Nephron (organoid): ENCODE measurements at regions not wholly inside any gene's neighbourhood (a gene's known extent, or its start where the extent isn't known, plus 50 kb on each side); places are given as distances from the start of the nearest gene placed in this dataset.
A peak's percentile ranks its signal among the peaks of the same experiment; 100 is the strongest.

Source experiments
- H3K27ac Mint-ChIP-seq, 3 experiments: 2 replicates each; pipeline ENCODE4 v1.8.0; 2020; ENCODE audit warnings: mixed read lengths in 3 of 3, mild to moderate bottlenecking in 2 of 3, moderate library complexity in 1 of 3
- H3K27me3 Mint-ChIP-seq: 2 replicates; pipeline ENCODE4 v1.8.0; 2021; ENCODE audit warnings: low read depth, mild to moderate bottlenecking, moderate library complexity, mixed read lengths
- H3K36me3 Mint-ChIP-seq: 2 replicates; pipeline ENCODE4 v1.8.0; 2020; ENCODE audit warnings: low read depth, mixed read lengths
- H3K4me1 Mint-ChIP-seq: 2 replicates; pipeline ENCODE4 v1.8.0; 2020; ENCODE audit warnings: mixed read lengths
- H3K4me3 Mint-ChIP-seq, 3 experiments: 2 replicates each; pipeline ENCODE4 v1.8.0; 2020; ENCODE audit warnings: mild to moderate bottlenecking in 3 of 3, mixed read lengths in 3 of 3, moderate library complexity in 2 of 3
- H3K9me3 Mint-ChIP-seq: 2 replicates; pipeline ENCODE4 v1.8.0; 2020; ENCODE audit warnings: mixed read lengths
- CTCF ChIP-seq, 3 experiments: fragments of 200-600 bp; sonication (generic); IDR thresholded peaks; one replicate each; pipeline ENCODE4 v1.5.0; 2021; ENCODE audit warnings: antibody characterized with exemption in 3 of 3; ENCODE audit not compliant: unreplicated experiment in 3 of 3

GRCh38 chr13:50375792-50376191 is 360.5 kb downstream of the KCNRG start:
- no peak overlapping the region for H3K4me3 Mint-ChIP-seq
- H3K4me1 Mint-ChIP-seq: peaks cover 16% of the 10 kb centered on the region
- peaks cover 12% of the 10 kb centered on the region for H3K36me3 Mint-ChIP-seq
- no peaks in the 10 kb centered on the region for H3K27me3 Mint-ChIP-seq
- peaks cover 5% of the 10 kb centered on the region for H3K9me3 Mint-ChIP-seq
- H3K27ac Mint-ChIP-seq: peak overlapping the region in 2 of 3 experiments; percentile 21 to 53
- no peak for TF ChIP-seq CTCF (IDR thresholded peaks at IDR 0.05; ENCODE audit: unreplicated experiment in 3 of 3)

GRCh38 chr13:50376895-50377575 is 361.8 kb downstream of the KCNRG start:
- no peak overlapping the region for H3K4me3 Mint-ChIP-seq
- H3K4me1 Mint-ChIP-seq: peaks cover 16% of the 10 kb centered on the region
- H3K27ac Mint-ChIP-seq: peak overlapping the region in 1 of 3 experiments; percentile 1
- no peaks in the 10 kb centered on the region for H3K27me3 Mint-ChIP-seq
- TF ChIP-seq CTCF (IDR thresholded peaks at IDR 0.05; ENCODE audit: unreplicated experiment in 3 of 3): no peak
- peaks cover 20% of the 10 kb centered on the region for H3K36me3 Mint-ChIP-seq
- peaks cover 13% of the 10 kb centered on the region for H3K9me3 Mint-ChIP-seq

- Mint-ChIP-seq H3K27me3 (no peaks in the 10 kb centered on the region), H3K9me3 (peaks cover 18% of the 10 kb centered on the region), H3K36me3 (peaks cover 25% of the 10 kb centered on the region), H3K4me1 (peaks cover 16% of the 10 kb centered on the region), H3K27ac (no peak overlapping the region), H3K4me3 (no peak overlapping the region)
- TF ChIP-seq CTCF (IDR thresholded peaks at IDR 0.05; ENCODE audit: unreplicated experiment in 3 of 3): no peak
Observed at GRCh38 chr13:50377726-50378270, 362.6 kb downstream of the KCNRG start.

- Mint-ChIP-seq H3K4me3 (no peak overlapping the region), H3K4me1 (peaks cover 16% of the 10 kb centered on the region), H3K27ac (peak overlapping the region in 1 of 3 experiments; percentile 50), H3K36me3 (peaks cover 27% of the 10 kb centered on the region), H3K27me3 (no peaks in the 10 kb centered on the region), H3K9me3 (peaks cover 21% of the 10 kb centered on the region)
- TF ChIP-seq CTCF (IDR thresholded peaks at IDR 0.05; ENCODE audit: unreplicated experiment in 3 of 3): no peak
Observed at GRCh38 chr13:50378509-50379044, 363.3 kb downstream of the KCNRG start.

GRCh38 chr13:50379584-50379983 is 364.3 kb downstream of the KCNRG start:
- peak overlapping the region in 1 of 3 experiments; percentile 27 for H3K27ac Mint-ChIP-seq
- H3K9me3 Mint-ChIP-seq: peaks cover 21% of the 10 kb centered on the region
- H3K4me1 Mint-ChIP-seq: peaks cover 20% of the 10 kb centered on the region
- H3K36me3 Mint-ChIP-seq: peaks cover 29% of the 10 kb centered on the region
- no peak for TF ChIP-seq CTCF (IDR thresholded peaks at IDR 0.05; ENCODE audit: unreplicated experiment in 3 of 3)
- H3K27me3 Mint-ChIP-seq: no peaks in the 10 kb centered on the region
- no peak overlapping the region for H3K4me3 Mint-ChIP-seq
